Right ventricle myocardium inferior (tissue), 1 donor: ENCODE measurements at regions not wholly inside any gene's neighbourhood (a gene's known extent, or its start where the extent isn't known, plus 50 kb on each side); places are given as distances from the start of the nearest gene placed in this dataset.

Experiments used
- ATAC-seq: fragments of 200-7000 bp; cut with Tn5 transposase; one replicate; pipeline ENCODE4 v1.9.1; 2020; ENCODE audit warnings: mild to moderate bottlenecking, moderate library complexity
- DNase-seq: peaks from one replicate; pipeline ENCODE4 v3.0.0; 2021; ENCODE audit errors: missing footprints
- intact Hi-C: fragments of 100-400 bp; cut with DNase I; formaldehyde crosslinking; loops from one replicate; pipeline ENCODE4 v1.11.0; 2022
- donor health status: DM: no; HTN: yes; CAD: no; lungs with severe emphysema.

- DNase-seq (no peak), ATAC-seq (no peak)
- intact Hi-C loops, result no loop called here
Measured at GRCh38 chr18:10387399-10387798, 67.0 kb upstream of the APCDD1 start.

GRCh38 chr18:10388373-10388772, 66.1 kb upstream of the APCDD1 start:
- intact Hi-C loops, result no loop called here
- ATAC-seq (no peak), DNase-seq (no peak)

- ATAC-seq, result no peak
- DNase-seq, result no peak
- intact Hi-C loops, result no loop called here
Measured at GRCh38 chr18:10391506-10391905, 62.9 kb upstream of the APCDD1 start.

DNA sequence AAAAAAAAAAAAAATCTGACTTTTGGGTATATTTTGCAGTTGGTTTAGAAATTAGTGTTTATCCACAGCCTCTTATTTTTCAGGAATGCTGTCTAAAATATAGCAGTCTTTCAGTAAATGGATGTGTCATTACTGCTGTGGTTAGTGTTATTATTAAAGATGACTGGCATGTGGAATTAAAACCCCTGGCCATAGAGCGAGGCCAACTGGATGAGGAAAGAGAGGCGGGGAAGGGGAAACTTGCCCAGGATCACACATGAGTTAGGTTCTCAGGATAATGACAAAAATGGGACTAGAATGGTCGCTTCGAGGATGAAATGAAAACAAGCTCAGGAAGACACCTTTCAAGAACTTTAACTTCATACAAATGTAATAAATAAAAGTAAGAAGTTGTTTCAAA, 57.4 kb upstream of the APCDD1 start:
- DNase-seq, result no peak
- intact Hi-C loops, result no loop called here
- no peak for ATAC-seq

DNA sequence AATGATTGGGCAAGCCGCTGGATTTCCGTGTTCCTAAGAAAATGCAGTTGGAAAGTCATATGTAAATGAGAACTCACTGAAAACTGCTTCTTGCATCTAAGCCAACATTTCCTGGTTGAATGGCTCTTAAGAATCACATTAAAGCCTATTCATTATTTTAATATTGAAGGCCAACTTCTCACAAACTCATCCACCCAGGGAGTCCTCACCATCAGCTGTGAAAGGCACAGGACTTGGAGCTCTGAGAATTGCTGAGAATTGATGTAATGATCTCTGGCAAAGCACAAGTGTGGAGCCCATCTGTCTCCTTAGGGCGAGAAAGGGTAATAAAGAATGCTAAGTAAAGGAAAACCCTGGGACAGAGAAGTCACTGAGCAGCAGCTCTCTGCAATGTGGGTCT, 55.9 kb upstream of the APCDD1 start:
- intact Hi-C loops, result no loop called here
- ATAC-seq (no peak), DNase-seq (no peak)

DNA sequence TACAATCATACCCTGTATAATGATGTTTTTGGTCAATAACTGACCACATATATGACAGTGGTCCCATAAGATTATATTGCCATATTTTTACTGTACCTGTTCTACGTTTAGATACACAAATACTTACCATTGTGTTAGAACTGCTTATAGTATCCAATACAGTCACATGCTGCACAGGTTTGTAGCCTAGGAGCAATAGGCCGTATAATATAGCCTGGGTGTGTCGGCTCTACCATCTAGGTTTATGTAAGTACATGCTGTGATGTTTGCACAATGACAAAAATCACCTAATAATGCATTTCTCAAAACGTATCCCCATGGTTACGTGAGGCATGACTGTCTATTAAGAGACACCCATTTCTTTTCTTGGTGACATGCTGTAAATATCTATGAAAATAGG, 55.0 kb upstream of the APCDD1 start:
- no peak for DNase-seq
- intact Hi-C loops, result no loop called here
- no peak for ATAC-seq

DNA sequence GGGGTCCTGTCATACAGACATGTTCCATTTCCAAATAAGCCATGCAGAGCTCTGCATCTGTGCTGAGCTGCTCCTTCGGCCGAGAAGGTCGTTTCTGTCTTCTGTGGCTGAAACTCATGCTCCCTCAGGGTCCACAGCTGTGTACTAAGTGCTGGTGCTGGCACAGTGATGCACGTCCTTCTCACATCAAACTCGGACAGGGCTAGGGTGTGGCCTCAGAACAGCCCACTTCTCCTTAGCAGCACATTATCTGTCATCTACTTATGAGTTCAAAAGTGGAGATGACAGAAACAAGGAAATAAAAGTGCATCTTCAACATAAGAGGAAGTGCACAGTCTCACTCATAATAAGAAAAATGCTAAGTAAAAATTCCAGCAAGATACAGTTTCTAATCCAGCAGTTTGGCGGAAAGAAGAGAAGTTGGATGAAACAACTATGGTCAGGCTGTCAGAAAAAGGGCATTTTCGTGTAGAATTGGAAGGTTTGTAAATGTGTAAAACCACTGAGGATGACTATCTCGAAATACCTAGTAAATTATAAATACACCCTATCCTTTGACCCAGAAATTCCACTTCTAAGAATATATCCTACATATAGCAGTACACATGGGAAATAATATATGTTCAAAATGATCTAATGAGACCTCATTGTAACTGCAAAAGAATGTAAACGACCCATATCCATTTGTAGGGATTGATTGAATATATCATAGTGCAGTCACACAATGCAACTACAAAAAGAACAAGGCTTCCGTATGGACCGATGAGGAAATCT, 53.7 kb upstream of the APCDD1 start:
- no peak for DNase-seq
- intact Hi-C loops, result loop anchor here (10.0 kb wide), 1 partner anchor 156 kb away; no protein-coding TSS in a partner anchor
- peak; percentile 42 for ATAC-seq

DNA sequence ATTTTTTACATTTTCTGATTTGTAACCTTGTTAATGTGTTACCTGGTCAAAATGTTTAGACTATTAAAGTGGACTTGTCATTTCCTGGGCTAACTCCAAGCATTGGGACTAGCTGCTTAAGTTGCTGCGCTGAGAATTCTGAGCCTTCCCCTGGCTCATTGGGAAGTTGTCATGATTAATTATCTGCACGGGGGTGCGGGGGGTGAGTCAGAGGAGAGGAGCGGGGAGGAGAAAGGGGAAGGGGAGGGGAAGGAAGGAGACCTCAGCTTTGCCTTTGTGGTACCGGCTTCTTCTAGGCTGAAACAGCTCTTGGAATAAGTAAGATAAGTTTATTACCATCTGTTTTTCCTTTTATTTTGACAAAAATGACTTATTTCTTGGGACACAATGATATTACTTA, 52.9 kb upstream of the APCDD1 start:
- no peak for ATAC-seq
- intact Hi-C loops, result loop anchor here (10.0 kb wide), 1 partner anchor 157 kb away; no protein-coding TSS in a partner anchor
- no peak for DNase-seq

DNA sequence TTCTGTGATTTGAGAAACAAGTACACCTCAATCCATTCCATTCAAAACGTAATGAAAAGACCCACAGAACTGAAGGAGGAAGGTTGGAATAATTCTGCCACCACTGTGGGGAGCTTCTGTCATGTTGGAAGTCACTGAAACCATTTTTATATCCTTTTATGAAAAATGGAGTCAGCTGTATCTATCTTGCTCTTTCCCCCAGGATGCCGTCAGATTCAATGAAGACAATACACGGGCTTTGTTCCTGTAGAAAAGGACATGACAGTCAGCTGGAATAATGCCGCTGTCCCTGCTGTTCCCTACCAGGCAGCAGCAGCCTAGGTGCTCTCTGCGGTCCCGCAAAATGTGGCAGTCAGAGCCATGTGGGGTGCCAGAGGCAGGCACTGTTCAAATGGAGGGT, 52.5 kb upstream of the APCDD1 start:
- no peak for DNase-seq
- intact Hi-C loops, result loop anchor here (10.0 kb wide), 1 partner anchor 157 kb away; no protein-coding TSS in a partner anchor
- ATAC-seq, result no peak

DNA sequence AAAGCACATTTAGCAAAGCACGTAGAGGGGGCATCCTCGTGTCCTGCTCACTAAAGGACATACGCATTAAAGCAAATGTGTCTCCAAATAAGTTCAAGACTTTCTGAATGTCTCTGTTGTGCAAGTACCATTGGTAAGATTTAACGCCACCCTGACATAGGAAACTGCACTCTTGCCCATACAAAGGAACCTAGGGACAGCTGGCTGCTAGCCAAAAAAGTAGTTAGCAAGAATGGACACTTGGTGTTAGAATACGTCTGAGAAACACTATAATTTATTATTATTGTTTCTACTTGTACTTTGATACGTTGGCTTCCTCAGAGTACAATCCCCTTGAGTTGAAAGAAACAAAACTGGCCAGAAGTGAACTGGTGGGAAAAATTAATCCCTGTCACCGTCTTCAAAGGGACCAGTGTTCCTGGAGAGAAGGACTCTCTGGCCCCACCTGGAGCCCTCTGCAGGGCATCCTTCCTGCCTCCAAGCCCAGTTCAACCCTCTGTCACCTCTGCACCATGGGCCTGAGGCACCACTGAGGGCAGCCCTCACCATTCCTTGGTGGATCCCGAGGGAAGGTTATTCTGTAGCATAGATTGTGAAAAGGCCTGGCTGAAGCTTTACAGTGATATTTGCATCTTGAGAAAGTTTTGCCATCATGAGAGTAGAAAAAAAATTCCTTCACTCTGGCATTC, 51.4 kb upstream of the APCDD1 start:
- ATAC-seq (no peak), DNase-seq (no peak)
- intact Hi-C loops, result loop anchor here (10.0 kb wide), 1 partner anchor 158 kb away; no protein-coding TSS in a partner anchor

DNA sequence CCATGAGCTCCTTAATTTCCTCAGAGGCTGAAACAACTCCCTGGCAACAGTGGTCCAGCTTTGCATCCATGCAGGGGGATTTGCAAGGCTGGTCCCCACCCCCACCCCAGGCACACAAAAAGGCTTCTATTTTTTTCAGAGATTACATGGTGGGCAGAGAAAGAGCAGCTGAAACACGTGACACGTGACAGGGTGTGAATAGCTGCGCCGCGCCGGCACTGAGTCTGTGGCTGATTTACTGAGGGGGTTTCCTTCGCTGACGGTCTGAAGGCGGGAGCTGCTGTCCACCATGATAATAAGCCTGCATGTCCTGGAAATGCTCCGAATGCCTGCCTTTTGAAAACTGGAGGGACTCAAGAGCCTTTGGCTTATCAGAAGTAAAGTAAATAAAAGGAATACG, 50.7 kb upstream of the APCDD1 start:
- no peak for DNase-seq
- peak; percentile 21 for ATAC-seq
- intact Hi-C loops, result loop anchor here (10.0 kb wide), 1 partner anchor 159 kb away; no protein-coding TSS in a partner anchor

GRCh38 chr18:10404168-10404567, 50.3 kb upstream of the APCDD1 start:
- peak; percentile 61 for ATAC-seq
- intact Hi-C loops, result loop anchor here (10.0 kb wide), 1 partner anchor 159 kb away; no protein-coding TSS in a partner anchor
- no peak for DNase-seq
